ENCODE measurements at regions not wholly inside any gene's neighbourhood (a gene's known extent, or its start where the extent isn't known, plus 50 kb on each side); places are given as distances from the start of the nearest gene placed in this dataset.
"Not testable (repeated sequence)": the region's sequence is repeated elsewhere in the genome, so short reads cannot be mapped to it uniquely, and the experiment has no call there.

- intact Hi-C loops (cut with micrococcal nuclease) (no loop called here), dilution Hi-C loops (cut with HindIII; ENCODE audit: low sequenced_read_pairs, unreplicated experiment) (no loop called here), in situ Hi-C loops (cut with MboI; ENCODE audit: low sequenced_read_pairs) (no loop called here)
- POLR2A ChIA-PET (ENCODE audit: unreplicated experiment) = no interaction called here
- Histone ChIP-seq H3K4me3 (ENCODE audit: insufficient read depth, low read depth, low read length) (no peak overlapping the region), H2BK120ac (ENCODE audit: low read depth, low read length) (no peak overlapping the region), H2BK20ac (ENCODE audit: low read depth, low read length) (no peak overlapping the region), H3K9me1 (ENCODE audit: insufficient read depth, low read length) (no peaks in the 10 kb centered on the region), H3K4ac (ENCODE audit: low read depth, low read length) (no peak overlapping the region), H2AK5ac (ENCODE audit: low read depth, low read length) (no peak overlapping the region), H3K27me3 (ENCODE audit: control insufficient read depth, insufficient read depth, low read length) (no peaks in the 10 kb centered on the region), H3K14ac (replicated peaks; ENCODE audit: low read depth, low read length) (no peak overlapping the region), H3K56ac (ENCODE audit: extremely low read depth, insufficient read depth, low read length) (no peak overlapping the region), H3K36me3 (ENCODE audit: control insufficient read depth, insufficient read depth, low read length) (no peaks in the 10 kb centered on the region), H2BK5ac (ENCODE audit: low read depth, low read length, poor library complexity, severe bottlenecking) (no peak overlapping the region), H4K20me1 (ENCODE audit: insufficient read depth, low read length) (no peaks in the 10 kb centered on the region), H3K4me2 (ENCODE audit: low read depth, low read length) (no peak overlapping the region), H2AK9ac (replicated peaks; ENCODE audit: low read depth, low read length, poor library complexity) (no peak overlapping the region), H4K8ac (ENCODE audit: low read depth in 2 of 2, low read length in 2 of 2) (no peak overlapping the region), H3K4me1 (ENCODE audit: control insufficient read depth, insufficient read depth, low read length) (no peaks in the 10 kb centered on the region), H4K5ac (ENCODE audit: low read depth, low read length) (no peak overlapping the region), H2AFZ (replicated peaks; ENCODE audit: low read length, poor library complexity) (no peak overlapping the region), H3K27ac (ENCODE audit: insufficient read depth, low read length) (no peak overlapping the region), H4K91ac (ENCODE audit: insufficient read depth, low read depth, low read length) (no peak overlapping the region), H3K23ac (ENCODE audit: low read depth, low read length) (no peak overlapping the region), H2BK15ac (ENCODE audit: low read depth, low read length) (no peak overlapping the region), H3K9ac (ENCODE audit: low read depth, low read length) (no peak overlapping the region), H3K18ac (ENCODE audit: low read depth, low read length) (no peak overlapping the region), H3K9me3 (ENCODE audit: control insufficient read depth, insufficient read depth, low read length) (no peaks in the 10 kb centered on the region), H3K79me1 (ENCODE audit: low read depth in 1 of 2, low read length in 2 of 2) (no peaks in the 10 kb centered on the region)
- BruUV-seq (replicated peaks) = no TSS peak
- DNase-seq = no peak
- CTCF ChIA-PET = no interaction called here
- 0% methylated on average over 1 of the region's 2 CpGs; no CpG with 5 or more reads in 1 of the 2 experiments for WGBS, 2 experiments (ENCODE audit: extremely low coverage in 2 of 2, insufficient read length in 1 of 2)
- no peak for ATAC-seq (ENCODE audit: low read depth)
- TF ChIP-seq NFE2L2 (IDR thresholded peaks at IDR 0.05; ENCODE audit: low read depth, low read length) (no peak), ELK1 (IDR thresholded peaks at IDR 0.05; ENCODE audit: borderline replicate concordance, low read depth, low read length) (no peak), MAFK (IDR thresholded peaks at IDR 0.05; ENCODE audit: low read depth, low read length) (no peak), MXI1 (IDR thresholded peaks at IDR 0.05; ENCODE audit: borderline replicate concordance, low read depth, low read length) (no peak), FOS (IDR thresholded peaks at IDR 0.05; ENCODE audit: low read depth, low read length) (no peak), SMC3 (IDR thresholded peaks at IDR 0.05; ENCODE audit: low read depth, low read length) (no peak)
- TF ChIP-seq, protein P1, sequence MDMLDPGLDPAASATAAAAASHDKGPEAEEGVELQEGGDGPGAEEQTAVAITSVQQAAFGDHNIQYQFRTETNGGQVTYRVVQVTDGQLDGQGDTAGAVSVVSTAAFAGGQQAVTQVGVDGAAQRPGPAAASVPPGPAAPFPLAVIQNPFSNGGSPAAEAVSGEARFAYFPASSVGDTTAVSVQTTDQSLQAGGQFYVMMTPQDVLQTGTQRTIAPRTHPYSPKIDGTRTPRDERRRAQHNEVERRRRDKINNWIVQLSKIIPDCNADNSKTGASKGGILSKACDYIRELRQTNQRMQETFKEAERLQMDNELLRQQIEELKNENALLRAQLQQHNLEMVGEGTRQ (IDR thresholded peaks at IDR 0.05; ENCODE audit: low read depth, low read length) = no peak
These were observed 195.8 kb upstream of the ETV3 start for GRCh38 chr1:157334041-157334440.

DNA sequence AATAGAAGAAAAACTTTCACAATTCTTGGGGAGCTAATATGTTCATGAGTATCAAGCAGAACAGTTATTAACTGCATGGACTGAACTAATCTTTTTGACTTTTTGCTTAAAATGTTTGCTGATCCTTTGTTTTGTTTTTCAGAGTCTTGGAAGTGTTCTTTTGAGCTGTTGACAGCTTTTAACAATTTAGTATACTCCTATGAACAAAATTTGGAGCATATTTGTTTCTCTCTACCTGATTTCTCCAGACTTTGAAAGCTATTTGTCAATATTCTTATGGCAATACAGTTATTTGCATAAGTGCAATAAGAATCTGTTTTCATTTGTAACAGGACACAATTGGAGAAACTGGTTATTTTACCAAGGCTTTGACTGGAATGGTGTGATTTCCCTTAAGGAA is 192.0 kb upstream of the ETV3 start:
- H3K4me2 ChIP-seq (ENCODE audit: low read depth, low read length); H2BK5ac ChIP-seq (ENCODE audit: low read depth, low read length, poor library complexity, severe bottlenecking); H2AFZ ChIP-seq (replicated peaks; ENCODE audit: low read length, poor library complexity); dilution Hi-C loops (cut with HindIII; ENCODE audit: low sequenced_read_pairs, unreplicated experiment); H2BK15ac ChIP-seq (ENCODE audit: low read depth, low read length); H3K9me1 ChIP-seq (ENCODE audit: insufficient read depth, low read length); H3K14ac ChIP-seq (replicated peaks; ENCODE audit: low read depth, low read length); H4K20me1 ChIP-seq (ENCODE audit: insufficient read depth, low read length); H2AK9ac ChIP-seq (replicated peaks; ENCODE audit: low read depth, low read length, poor library complexity); H3K4ac ChIP-seq (ENCODE audit: low read depth, low read length); H3K4me1 ChIP-seq (ENCODE audit: control insufficient read depth, insufficient read depth, low read length); DNase-seq; H2AK5ac ChIP-seq (ENCODE audit: low read depth, low read length); BruUV-seq (replicated peaks); H4K5ac ChIP-seq (ENCODE audit: low read depth, low read length); H3K27ac ChIP-seq (ENCODE audit: insufficient read depth, low read length); H3K79me1 ChIP-seq (ENCODE audit: low read depth in 1 of 2, low read length in 2 of 2); H3K9ac ChIP-seq (ENCODE audit: low read depth, low read length); in situ Hi-C loops (cut with MboI; ENCODE audit: low sequenced_read_pairs); H3K36me3 ChIP-seq (ENCODE audit: control insufficient read depth, insufficient read depth, low read length); H3K18ac ChIP-seq (ENCODE audit: low read depth, low read length); POLR2A ChIA-PET (ENCODE audit: unreplicated experiment); H3K4me3 ChIP-seq (ENCODE audit: insufficient read depth, low read depth, low read length); H3K56ac ChIP-seq (ENCODE audit: extremely low read depth, insufficient read depth, low read length); ATAC-seq (ENCODE audit: low read depth); H4K8ac ChIP-seq (ENCODE audit: low read depth in 2 of 2, low read length in 2 of 2); intact Hi-C loops (cut with micrococcal nuclease); H2BK20ac ChIP-seq (ENCODE audit: low read depth, low read length); H2BK120ac ChIP-seq (ENCODE audit: low read depth, low read length); H3K9me3 ChIP-seq (ENCODE audit: control insufficient read depth, insufficient read depth, low read length); H3K23ac ChIP-seq (ENCODE audit: low read depth, low read length); CTCF ChIA-PET; H4K91ac ChIP-seq (ENCODE audit: insufficient read depth, low read depth, low read length); H3K27me3 ChIP-seq (ENCODE audit: control insufficient read depth, insufficient read depth, low read length): not testable (repeated sequence)
